NK-92 treated with Interleukin-12 subunit alpha and Interleukin-12 subunit beta, amount 100 ng/mL, for 24 hours (cell line): ENCODE measurements at regions not wholly inside any gene's neighbourhood (a gene's known extent, or its start where the extent isn't known, plus 50 kb on each side); places are given as distances from the start of the nearest gene placed in this dataset.

ENCODE experiments used
- DNase-seq: peaks from one replicate; lab custom pipeline; 2025; lab: John Stamatoyannopoulos, UW

- no peak for DNase-seq
Observed at GRCh38 chr15:100820528-100820927, 59.1 kb upstream of the ALDH1A3 start.

- no peak for DNase-seq
Observed at GRCh38 chr15:100821327-100821726, 58.3 kb upstream of the ALDH1A3 start.

GRCh38 chr15:100824211-100824610, 55.4 kb upstream of the ALDH1A3 start:
- DNase-seq, result no peak

- DNase-seq, result no peak
Observed at GRCh38 chr15:100829457-100829856, 50.2 kb upstream of the ALDH1A3 start.
